Neuronal stem cell (in vitro differentiated cells): ENCODE measurements at regions not wholly inside any gene's neighbourhood (a gene's known extent, or its start where the extent isn't known, plus 50 kb on each side); places are given as distances from the start of the nearest gene placed in this dataset.

ENCODE experiments used
- DNase-seq: peaks from one replicate; pipeline ENCODE4 v3.0.0-alpha.2; 2013; ENCODE audit warnings: low spot score
- H2AFZ ChIP-seq: one replicate; pipeline ENCODE4 v1.6.1; 2013; ENCODE audit warnings: mild to moderate bottlenecking, low read length, inconsistent platforms
- H2AK5ac ChIP-seq: 2 replicates; pipeline ENCODE4 v1.6.1; 2013; ENCODE audit warnings: low read depth, mild to moderate bottlenecking, inconsistent platforms, low read length, moderate library complexity, mixed read lengths
- H2BK120ac ChIP-seq: 2 replicates; pipeline ENCODE4 v1.6.1; 2013; ENCODE audit warnings: low read depth, mild to moderate bottlenecking, inconsistent platforms, low read length, moderate library complexity, mixed read lengths
- H2BK12ac ChIP-seq: one replicate; pipeline ENCODE4 v1.6.1; 2013; ENCODE audit warnings: low read length, inconsistent platforms
- H2BK15ac ChIP-seq: 2 replicates; pipeline ENCODE4 v1.6.1; 2013; ENCODE audit warnings: mild to moderate bottlenecking, low read length, inconsistent platforms, mixed read lengths
- H2BK5ac ChIP-seq: one replicate; pipeline ENCODE4 v1.6.1; 2013; ENCODE audit warnings: inconsistent platforms, mild to moderate bottlenecking, low read length, moderate library complexity
- H3K14ac ChIP-seq: one replicate; pipeline ENCODE4 v1.6.1; 2013; ENCODE audit warnings: low read length, inconsistent platforms
- H3K18ac ChIP-seq: 2 replicates; pipeline ENCODE4 v1.6.1; 2013; ENCODE audit warnings: low read length, inconsistent platforms
- H3K23ac ChIP-seq: 2 replicates; pipeline ENCODE4 v1.6.1; 2013; ENCODE audit warnings: low read depth, mild to moderate bottlenecking, mixed read lengths, low read length, inconsistent platforms; ENCODE audit not compliant: poor library complexity
- H3K27ac ChIP-seq: replicated peaks from 3 replicates; pipeline ENCODE4 v1.5.1; 2013; ENCODE audit warnings: low read length, inconsistent platforms
- H3K27me3 ChIP-seq, 3 experiments: 2 replicates each; pipeline ENCODE4 v1.6.1; 2013; ENCODE audit warnings: low read length in 3 of 3, mild to moderate bottlenecking in 2 of 3, inconsistent platforms in 1 of 3, low read depth in 1 of 3, mixed read lengths in 1 of 3, moderate library complexity in 1 of 3; ENCODE audit not compliant: control insufficient read depth in 3 of 3, insufficient read depth in 3 of 3
- H3K36me3 ChIP-seq, 2 donors: replicated peaks in 1 of 2; 2 replicates each; pipeline ENCODE4 v1.6.1; 2013; ENCODE audit warnings: low read length in 2 of 2; ENCODE audit not compliant: control insufficient read depth in 2 of 2, insufficient read depth in 2 of 2
- H3K4ac ChIP-seq: 2 replicates; pipeline ENCODE4 v1.6.1; 2013; ENCODE audit warnings: inconsistent platforms, mild to moderate bottlenecking, low read length, moderate library complexity
- H3K4me1 ChIP-seq, 2 donors: 1 replicate in 1 of 2; 2 replicates in 1 of 2; pipeline ENCODE4 v1.6.1; 2013; ENCODE audit warnings: low read length in 2 of 2, low read depth in 1 of 2; ENCODE audit not compliant: control insufficient read depth in 2 of 2, insufficient read depth in 1 of 2
- H3K4me2 ChIP-seq: one replicate; pipeline ENCODE4 v1.6.1; 2013; ENCODE audit warnings: mild to moderate bottlenecking, low read length, inconsistent platforms; ENCODE audit not compliant: insufficient read depth, poor library complexity, severe bottlenecking
- H3K4me3 ChIP-seq, 2 donors: 2 replicates each; pipeline ENCODE4 v1.5.1; 2013; ENCODE audit warnings: low read length in 2 of 2, mild to moderate bottlenecking in 2 of 2, inconsistent platforms in 1 of 2, moderate library complexity in 1 of 2
- H3K79me1 ChIP-seq: one replicate; pipeline ENCODE4 v1.6.1; 2013; ENCODE audit warnings: low read depth, mild to moderate bottlenecking, inconsistent platforms, low read length, moderate library complexity
- H3K9ac ChIP-seq: one replicate; pipeline ENCODE4 v1.6.1; 2013; ENCODE audit warnings: mild to moderate bottlenecking, low read depth, low read length, inconsistent platforms; ENCODE audit not compliant: poor library complexity
- H3K9me3 ChIP-seq, 2 donors: replicated peaks in 1 of 2; 2 replicates each; pipeline versions ENCODE3 to v1.6.1; 2013; ENCODE audit warnings: low read length in 2 of 2, mild to moderate bottlenecking in 2 of 2, inconsistent platforms in 1 of 2, low read depth in 1 of 2, mixed read lengths in 1 of 2, moderate library complexity in 1 of 2; ENCODE audit not compliant: control insufficient read depth in 2 of 2, insufficient read depth in 1 of 2
- H4K8ac ChIP-seq: one replicate; pipeline ENCODE4 v1.6.1; 2013; ENCODE audit warnings: low read depth, mild to moderate bottlenecking, inconsistent platforms, low read length, moderate library complexity
- H4K91ac ChIP-seq: one replicate; pipeline ENCODE4 v1.6.1; 2013; ENCODE audit warnings: low read length, low read depth, mild to moderate bottlenecking, inconsistent platforms; ENCODE audit not compliant: poor library complexity
- WGBS, 2 donors: extraction: QIAGEN DNeasy Blood & Tissue Kit; methylation state at CpG; one replicate each; pipeline ENCODE4 v1.1.7; 2013; ENCODE audit warnings: missing lambda C conversion rate in 2 of 2, mixed read lengths in 1 of 2; ENCODE audit not compliant: insufficient read length in 2 of 2, insufficient replicate concordance in 1 of 2; ENCODE audit errors: extremely low coverage in 2 of 2; 5-methylcytosine and 5-hydroxymethylcytosine counted together

DNA sequence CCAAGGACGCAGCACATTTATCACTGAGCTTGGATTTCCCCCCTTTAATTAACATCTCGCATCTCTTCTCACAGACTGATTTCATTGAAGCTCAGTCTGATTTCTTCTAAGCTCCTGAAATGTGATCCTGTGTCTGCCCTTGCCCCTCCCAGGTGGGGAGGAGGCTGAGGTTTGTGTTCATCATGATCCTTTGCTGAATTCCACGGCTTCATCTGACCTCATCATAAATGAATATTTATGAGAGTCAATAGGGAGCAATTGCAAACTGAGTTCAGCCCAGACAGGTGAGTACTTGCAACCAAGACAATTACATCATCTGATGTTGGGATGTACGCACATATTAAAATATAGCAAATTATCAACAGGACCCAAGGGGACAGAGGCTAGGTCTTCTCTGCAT is 72.4 kb downstream of the MAP1LC3B2 start:
- H3K14ac ChIP-seq, result no peak overlapping the region
- H2BK5ac ChIP-seq, result no peak overlapping the region
- H2BK12ac ChIP-seq, result no peak overlapping the region
- H3K4me3 ChIP-seq, result no peak overlapping the region
- no peak overlapping the region for H4K91ac ChIP-seq
- H3K27me3 ChIP-seq, result peaks cover 0 to 4% (median 0%) of the 10 kb centered on the region in 3 experiments
- H3K4ac ChIP-seq, result no peak overlapping the region
- H2BK120ac ChIP-seq, result no peak overlapping the region
- H2AK5ac ChIP-seq, result no peak overlapping the region
- WGBS, 2 donors, result no CpG with 5 or more reads among the region's 4 CpGs
- H3K18ac ChIP-seq, result no peak overlapping the region
- H3K79me1 ChIP-seq, result no peaks in the 10 kb centered on the region
- no peaks in the 10 kb centered on the region for H3K36me3 ChIP-seq
- no peaks in the 10 kb centered on the region for H3K9me3 ChIP-seq
- no peak overlapping the region for H3K27ac ChIP-seq
- H4K8ac ChIP-seq, result no peak overlapping the region
- H3K23ac ChIP-seq, result no peak overlapping the region
- no peaks in the 10 kb centered on the region for H3K4me1 ChIP-seq
- H3K4me2 ChIP-seq, result no peak overlapping the region
- no peak overlapping the region for H2AFZ ChIP-seq
- no peak overlapping the region for H3K9ac ChIP-seq
- H2BK15ac ChIP-seq, result no peak overlapping the region
- DNase-seq, result no peak

DNA sequence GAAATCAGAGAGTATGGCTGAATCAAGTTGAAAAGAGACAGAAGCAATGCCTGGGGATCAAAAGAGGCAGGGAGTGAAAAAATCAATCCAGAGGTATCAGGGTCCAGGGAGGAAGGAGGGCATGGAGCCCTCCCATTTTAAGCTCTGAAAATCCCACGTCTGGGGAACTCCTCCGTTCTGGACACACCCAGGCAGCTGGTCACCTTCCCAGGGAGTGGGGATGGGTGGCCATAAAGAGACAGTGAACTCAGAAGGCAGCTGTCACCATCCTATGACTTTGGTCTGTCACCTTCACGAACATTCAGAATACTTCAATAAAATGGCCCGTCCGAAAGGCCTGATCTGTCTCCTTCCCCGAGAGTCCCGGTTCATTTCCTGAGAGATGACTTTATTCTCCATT is 71.6 kb downstream of the MAP1LC3B2 start:
- Histone ChIP-seq H3K9ac (no peak overlapping the region), H3K18ac (no peak overlapping the region), H2BK15ac (no peak overlapping the region), H3K4me2 (no peak overlapping the region), H3K4me1 (no peaks in the 10 kb centered on the region), H3K27ac (no peak overlapping the region), H3K27me3 (peaks cover 0 to 4% (median 0%) of the 10 kb centered on the region in 3 experiments), H3K4ac (no peak overlapping the region), H3K36me3 (no peaks in the 10 kb centered on the region), H3K14ac (no peak overlapping the region), H2BK120ac (no peak overlapping the region), H4K91ac (no peak overlapping the region), H2BK12ac (no peak overlapping the region), H2AFZ (no peak overlapping the region), H3K4me3 (no peak overlapping the region), H2AK5ac (no peak overlapping the region), H3K9me3 (no peaks in the 10 kb centered on the region), H3K79me1 (no peaks in the 10 kb centered on the region), H4K8ac (no peak overlapping the region), H3K23ac (no peak overlapping the region), H2BK5ac (no peak overlapping the region)
- WGBS, 2 donors, result no CpG with 5 or more reads among the region's 7 CpGs
- DNase-seq, result no peak

- H3K18ac ChIP-seq, result no peak overlapping the region
- H2BK12ac ChIP-seq, result no peak overlapping the region
- H2BK15ac ChIP-seq, result no peak overlapping the region
- H3K4me3 ChIP-seq, result no peak overlapping the region
- no peak for DNase-seq
- H4K8ac ChIP-seq, result no peak overlapping the region
- H3K14ac ChIP-seq, result no peak overlapping the region
- H3K4me2 ChIP-seq, result no peak overlapping the region
- no peak overlapping the region for H2AFZ ChIP-seq
- no peak overlapping the region for H3K4ac ChIP-seq
- H2BK5ac ChIP-seq, result no peak overlapping the region
- H3K23ac ChIP-seq, result no peak overlapping the region
- H2BK120ac ChIP-seq, result no peak overlapping the region
- H3K36me3 ChIP-seq, result no peaks in the 10 kb centered on the region
- no peaks in the 10 kb centered on the region for H3K79me1 ChIP-seq
- peaks cover 0 to 4% (median 0%) of the 10 kb centered on the region in 3 experiments for H3K27me3 ChIP-seq
- H2AK5ac ChIP-seq, result no peak overlapping the region
- no peaks in the 10 kb centered on the region for H3K4me1 ChIP-seq
- no CpG with 5 or more reads among the region's 10 CpGs for WGBS, 2 donors
- no peak overlapping the region for H3K9ac ChIP-seq
- H3K27ac ChIP-seq, result no peak overlapping the region
- no peaks in the 10 kb centered on the region for H3K9me3 ChIP-seq
- no peak overlapping the region for H4K91ac ChIP-seq
These were observed 70.3 kb downstream of the MAP1LC3B2 start for GRCh38 chr12:116629480-116629879.

- no peaks in the 10 kb centered on the region for H3K9me3 ChIP-seq
These were observed 69.8 kb downstream of the MAP1LC3B2 start for GRCh38 chr12:116628989-116629388.

More at GRCh38 chr12:116628989-116629388, 69.8 kb downstream of the MAP1LC3B2 start:
- Histone ChIP-seq H3K27me3 (peaks cover 0 to 4% (median 0%) of the 10 kb centered on the region in 3 experiments), H2BK120ac (no peak overlapping the region), H3K4ac (no peak overlapping the region), H4K91ac (no peak overlapping the region), H3K18ac (no peak overlapping the region), H3K36me3 (no peaks in the 10 kb centered on the region), H4K8ac (no peak overlapping the region), H3K4me1 (no peaks in the 10 kb centered on the region), H3K14ac (no peak overlapping the region), H2AK5ac (no peak overlapping the region), H2BK15ac (no peak overlapping the region), H3K4me3 (no peak overlapping the region), H3K23ac (no peak overlapping the region), H3K27ac (no peak overlapping the region), H3K4me2 (no peak overlapping the region), H2BK5ac (no peak overlapping the region), H3K9ac (no peak overlapping the region), H2AFZ (no peak overlapping the region), H3K79me1 (no peaks in the 10 kb centered on the region), H2BK12ac (no peak overlapping the region)
- WGBS, 2 donors, result no CpG with 5 or more reads among the region's 1 CpG
- DNase-seq, result no peak
